ENCODE measurements at regions not wholly inside any gene's neighbourhood (a gene's known extent, or its start where the extent isn't known, plus 50 kb on each side); places are given as distances from the start of the nearest gene placed in this dataset.

DNA sequence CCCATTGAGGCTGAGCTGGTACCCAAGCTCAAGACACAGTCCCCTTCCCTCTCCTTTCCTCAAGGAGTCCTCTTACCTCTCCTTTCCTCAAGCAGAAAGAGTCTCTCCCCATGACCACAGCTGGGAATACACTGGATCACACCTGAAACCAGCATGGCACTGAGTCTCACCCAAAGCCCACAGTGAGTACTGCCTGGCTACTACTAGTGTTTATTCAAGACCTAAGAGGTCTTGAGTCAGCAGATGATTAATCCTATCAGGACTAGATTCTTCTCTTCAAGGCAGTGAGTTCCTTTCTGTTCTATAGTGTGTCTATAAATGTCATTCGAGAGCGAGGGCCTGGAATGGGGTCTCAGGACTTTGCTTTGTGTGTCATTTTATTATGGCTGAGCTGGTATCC is 111.4 kb downstream of the METTL4 start:
- DNase-seq, result no peak

DNA sequence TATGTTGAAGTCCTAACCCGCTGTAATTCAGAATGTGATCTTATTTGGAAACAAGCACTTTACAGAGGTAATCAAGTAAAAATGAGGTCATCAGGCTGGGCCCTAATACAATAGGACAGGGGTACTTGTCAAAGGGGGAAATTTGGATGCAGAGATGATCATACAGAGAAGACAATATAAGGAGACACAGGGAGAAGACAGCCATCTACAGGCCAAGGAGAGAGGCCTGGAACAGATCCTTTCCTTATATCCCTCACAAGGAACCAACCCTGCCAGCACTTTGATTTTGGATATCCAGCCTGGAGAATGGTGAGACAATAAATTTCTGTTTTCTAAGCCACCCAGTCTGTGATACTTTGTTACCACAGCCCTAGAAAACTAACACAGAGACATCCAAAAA is 104.3 kb downstream of the METTL4 start:
- DNase-seq, result no peak

DNA sequence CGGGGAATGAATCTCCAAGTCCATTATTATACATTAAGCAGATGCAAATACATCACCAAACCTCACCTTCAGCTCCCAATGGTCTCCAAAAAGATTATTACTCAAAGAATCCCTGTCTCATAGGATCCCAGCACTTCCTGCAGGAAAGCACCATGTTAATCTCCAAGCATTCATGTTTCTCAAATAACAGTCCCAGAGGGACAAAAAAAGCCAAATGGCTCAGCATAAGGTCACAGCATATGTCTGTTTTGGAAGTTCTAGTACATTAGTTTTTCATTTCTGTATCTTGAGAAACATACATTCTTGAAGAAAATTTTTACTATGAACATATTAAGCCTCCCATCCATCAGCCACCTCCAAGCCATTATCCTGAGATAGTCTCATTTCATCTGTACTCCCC is 103.3 kb downstream of the METTL4 start:
- no peak for DNase-seq

- no peak for DNase-seq
Observed at GRCh38 chr18:2471523-2471922, 99.8 kb downstream of the METTL4 start.

GRCh38 chr18:2478662-2479061 is 92.6 kb downstream of the METTL4 start:
- DNase-seq, result no peak

GRCh38 chr18:2480536-2480935 is 90.8 kb downstream of the METTL4 start:
- no peak for DNase-seq

GRCh38 chr18:2482706-2483475 is 88.4 kb downstream of the METTL4 start:
- DNase-seq, result no peak

GRCh38 chr18:2485983-2486382 is 85.3 kb downstream of the METTL4 start:
- no peak for DNase-seq

GRCh38 chr18:2486426-2486825 is 84.9 kb downstream of the METTL4 start:
- no peak for DNase-seq

Measured in activated effector memory CD4-positive, alpha-beta T cell treated with anti-CD3 and anti-CD28 coated beads, Interleukin-2, amount 50 U/mL, for 16 hours (primary cell).